ENCODE measurements at regions not wholly inside any gene's neighbourhood (a gene's known extent, or its start where the extent isn't known, plus 50 kb on each side); places are given as distances from the start of the nearest gene placed in this dataset.

DNA sequence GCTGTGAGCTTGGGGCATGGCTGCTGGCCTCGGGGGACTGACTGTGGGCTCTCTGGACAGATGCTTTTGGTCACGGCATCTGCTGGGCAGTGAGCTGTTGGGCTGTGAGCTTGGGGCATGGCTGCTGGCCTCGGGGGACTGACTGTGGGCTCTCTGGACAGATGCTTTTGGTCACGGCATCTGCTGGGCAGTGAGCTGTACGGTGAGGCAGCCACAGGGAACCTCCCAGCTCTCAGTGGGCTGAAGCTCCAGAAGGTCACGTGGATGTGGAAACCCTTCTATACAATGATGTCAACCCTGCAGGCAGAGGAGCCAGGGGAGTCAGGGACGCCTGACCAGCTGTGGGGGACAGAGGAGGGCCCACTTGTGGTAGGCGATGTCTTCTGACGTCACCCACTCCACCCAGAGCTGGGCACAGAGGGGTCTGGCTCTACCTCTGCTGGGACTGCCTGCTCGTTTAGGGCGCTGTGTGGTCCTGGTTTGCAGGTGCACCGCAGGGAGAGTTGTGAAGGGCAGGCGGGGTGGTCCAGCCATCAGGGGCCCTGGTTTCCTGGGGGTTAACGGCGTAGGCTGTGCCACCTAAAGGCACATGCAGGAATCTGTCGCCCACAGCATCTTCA lies 1331.3 kb downstream of the BRD1 start:
- CTCF ChIA-PET = interaction anchor here (0.6 kb wide), 1 partner anchor 1396 kb away, joined by 4 read pairs; no protein-coding TSS in a partner anchor
- no peak overlapping the region for H3K27ac ChIP-seq (ENCODE audit: extremely low read depth, low read depth, low read length)
- H3K4me3 ChIP-seq (ENCODE audit: low read depth, low read length) = no peak overlapping the region
- TF ChIP-seq ZBTB10 (tag by site-specific recombination; IDR thresholded peaks at IDR 0.05) = no peak
- no peaks in the 10 kb centered on the region for H3K4me1 ChIP-seq (ENCODE audit: control insufficient read depth, insufficient read depth, low read length)
- POLR2A ChIA-PET = no interaction called here
- H3K9me3 ChIP-seq (ENCODE audit: control insufficient read depth, insufficient read depth, low read depth, low read length) = no peaks in the 10 kb centered on the region
- H3K36me3 ChIP-seq (ENCODE audit: control insufficient read depth in 2 of 2, insufficient read depth in 1 of 2, low read length in 2 of 2) = no peaks in the 10 kb centered on the region

DNA sequence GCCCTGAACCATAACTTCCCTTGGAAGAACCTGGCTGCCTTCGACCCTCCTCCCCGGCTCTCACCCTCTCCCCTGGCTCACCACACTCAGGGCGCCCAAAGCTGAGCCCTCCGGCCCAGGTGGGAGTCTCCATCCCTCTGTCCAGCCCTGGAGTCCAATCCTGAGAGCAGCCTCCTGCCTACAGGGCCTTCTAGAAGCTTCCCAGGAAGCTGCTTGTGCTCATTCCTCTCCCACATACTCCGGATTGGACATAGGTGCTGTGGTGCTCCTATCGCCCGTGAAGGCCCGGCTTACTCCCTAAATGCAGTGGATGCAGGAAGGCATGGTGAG lies 1332.0 kb downstream of the BRD1 start:
- Histone ChIP-seq H3K9me3 (ENCODE audit: control insufficient read depth, insufficient read depth, low read depth, low read length) (no peaks in the 10 kb centered on the region), H3K4me1 (ENCODE audit: control insufficient read depth, insufficient read depth, low read length) (no peaks in the 10 kb centered on the region), H3K27ac (ENCODE audit: extremely low read depth, low read depth, low read length) (no peak overlapping the region), H3K4me3 (ENCODE audit: low read depth, low read length) (no peak overlapping the region), H3K36me3 (ENCODE audit: control insufficient read depth in 2 of 2, insufficient read depth in 1 of 2, low read length in 2 of 2) (no peaks in the 10 kb centered on the region)
- ChIA-PET POLR2A (no interaction called here), CTCF (interaction anchor here (0.6 kb wide), 1 partner anchor 1396 kb away, joined by 4 read pairs; no protein-coding TSS in a partner anchor)
- TF ChIP-seq, protein P1, sequence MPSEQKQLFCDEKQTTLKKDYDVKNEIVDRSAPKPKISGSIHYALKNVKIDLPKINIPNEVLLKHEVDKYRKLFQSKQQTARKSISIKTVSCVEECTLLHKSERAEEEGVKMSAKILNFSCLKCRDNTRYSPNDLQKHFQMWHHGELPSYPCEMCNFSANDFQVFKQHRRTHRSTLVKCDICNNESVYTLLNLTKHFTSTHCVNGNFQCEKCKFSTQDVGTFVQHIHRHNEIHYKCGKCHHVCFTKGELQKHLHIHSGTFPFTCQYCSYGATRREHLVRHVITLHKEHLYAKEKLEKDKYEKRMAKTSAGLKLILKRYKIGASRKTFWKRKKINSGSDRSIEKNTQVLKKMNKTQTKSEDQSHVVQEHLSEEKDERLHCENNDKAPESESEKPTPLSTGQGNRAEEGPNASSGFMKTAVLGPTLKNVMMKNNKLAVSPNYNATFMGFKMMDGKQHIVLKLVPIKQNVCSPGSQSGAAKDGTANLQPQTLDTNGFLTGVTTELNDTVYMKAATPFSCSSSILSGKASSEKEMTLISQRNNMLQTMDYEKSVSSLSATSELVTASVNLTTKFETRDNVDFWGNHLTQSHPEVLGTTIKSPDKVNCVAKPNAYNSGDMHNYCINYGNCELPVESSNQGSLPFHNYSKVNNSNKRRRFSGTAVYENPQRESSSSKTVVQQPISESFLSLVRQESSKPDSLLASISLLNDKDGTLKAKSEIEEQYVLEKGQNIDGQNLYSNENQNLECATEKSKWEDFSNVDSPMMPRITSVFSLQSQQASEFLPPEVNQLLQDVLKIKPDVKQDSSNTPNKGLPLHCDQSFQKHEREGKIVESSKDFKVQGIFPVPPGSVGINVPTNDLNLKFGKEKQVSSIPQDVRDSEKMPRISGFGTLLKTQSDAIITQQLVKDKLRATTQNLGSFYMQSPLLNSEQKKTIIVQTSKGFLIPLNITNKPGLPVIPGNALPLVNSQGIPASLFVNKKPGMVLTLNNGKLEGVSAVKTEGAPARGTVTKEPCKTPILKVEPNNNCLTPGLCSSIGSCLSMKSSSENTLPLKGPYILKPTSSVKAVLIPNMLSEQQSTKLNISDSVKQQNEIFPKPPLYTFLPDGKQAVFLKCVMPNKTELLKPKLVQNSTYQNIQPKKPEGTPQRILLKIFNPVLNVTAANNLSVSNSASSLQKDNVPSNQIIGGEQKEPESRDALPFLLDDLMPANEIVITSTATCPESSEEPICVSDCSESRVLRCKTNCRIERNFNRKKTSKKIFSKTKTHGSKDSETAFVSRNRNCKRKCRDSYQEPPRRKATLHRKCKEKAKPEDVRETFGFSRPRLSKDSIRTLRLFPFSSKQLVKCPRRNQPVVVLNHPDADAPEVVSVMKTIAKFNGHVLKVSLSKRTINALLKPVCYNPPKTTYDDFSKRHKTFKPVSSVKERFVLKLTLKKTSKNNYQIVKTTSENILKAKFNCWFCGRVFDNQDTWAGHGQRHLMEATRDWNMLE (tag by site-specific recombination; conservative IDR thresholded peaks at IDR 0.05; ENCODE audit: low read depth) = no peak
- TF ChIP-seq ZNF423 (tag by site-specific recombination; IDR thresholded peaks at IDR 0.05) (no peak), OVOL3 (tag by site-specific recombination; IDR thresholded peaks at IDR 0.05) (no peak), ZNF596 (tag by site-specific recombination; IDR thresholded peaks at IDR 0.05) (no peak)

DNA sequence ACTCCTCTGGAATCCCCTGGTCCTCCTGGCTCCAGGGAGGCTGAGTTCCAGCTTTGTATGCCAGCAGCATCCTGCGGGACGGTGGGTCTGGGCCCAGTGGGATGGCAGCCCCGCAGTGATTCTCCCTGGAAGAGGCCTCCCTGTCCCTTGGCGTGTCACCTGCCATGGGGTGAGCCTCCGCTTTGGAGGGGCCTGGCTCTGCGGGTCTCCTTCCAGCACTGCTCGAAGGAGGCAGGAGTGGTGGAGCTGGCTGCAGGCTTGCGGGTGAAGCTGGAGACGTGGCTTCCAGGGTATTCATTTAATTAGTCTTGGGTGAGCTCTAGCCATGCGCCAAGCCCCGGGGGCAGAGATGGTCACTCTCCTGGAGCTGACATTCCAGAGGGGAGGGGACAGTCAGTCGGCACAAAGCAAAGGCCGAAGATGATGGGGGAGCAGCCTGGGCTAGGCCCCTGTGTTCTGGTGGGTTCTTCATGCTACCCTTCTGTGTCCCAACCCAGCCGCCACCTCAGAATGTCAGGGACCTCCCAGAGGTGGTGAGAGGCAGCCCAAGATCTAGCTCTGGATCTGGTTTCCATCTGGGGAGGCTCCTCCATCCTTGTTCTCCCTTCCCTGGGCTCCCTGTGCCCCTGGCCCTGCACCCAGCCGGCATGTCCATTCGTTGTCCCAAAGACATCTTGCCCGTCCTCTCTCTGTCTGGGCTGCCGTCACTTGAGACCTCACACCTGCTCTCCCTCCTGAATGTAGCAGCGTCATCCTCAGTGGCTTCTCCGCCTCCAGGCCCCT lies 1332.5 kb downstream of the BRD1 start:
- POLR2A ChIA-PET = no interaction called here
- TF ChIP-seq, protein P2, sequence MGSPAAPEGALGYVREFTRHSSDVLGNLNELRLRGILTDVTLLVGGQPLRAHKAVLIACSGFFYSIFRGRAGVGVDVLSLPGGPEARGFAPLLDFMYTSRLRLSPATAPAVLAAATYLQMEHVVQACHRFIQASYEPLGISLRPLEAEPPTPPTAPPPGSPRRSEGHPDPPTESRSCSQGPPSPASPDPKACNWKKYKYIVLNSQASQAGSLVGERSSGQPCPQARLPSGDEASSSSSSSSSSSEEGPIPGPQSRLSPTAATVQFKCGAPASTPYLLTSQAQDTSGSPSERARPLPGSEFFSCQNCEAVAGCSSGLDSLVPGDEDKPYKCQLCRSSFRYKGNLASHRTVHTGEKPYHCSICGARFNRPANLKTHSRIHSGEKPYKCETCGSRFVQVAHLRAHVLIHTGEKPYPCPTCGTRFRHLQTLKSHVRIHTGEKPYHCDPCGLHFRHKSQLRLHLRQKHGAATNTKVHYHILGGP (tag by site-specific recombination; IDR thresholded peaks at IDR 0.05) = no peak
- TF ChIP-seq ZNF837 (tag by site-specific recombination; IDR thresholded peaks at IDR 0.05) (no peak), ZNF785 (tag by site-specific recombination; IDR thresholded peaks at IDR 0.05) (no peak), ZNF549 (tag by site-specific recombination; IDR thresholded peaks at IDR 0.05) (no peak), ZNF776 (tag by site-specific recombination; IDR thresholded peaks at IDR 0.05; ENCODE audit: borderline replicate concordance) (no peak), ZNF174 (tag by site-specific recombination; IDR thresholded peaks at IDR 0.05) (no peak), ZNF514 (tag by site-specific recombination; IDR thresholded peaks at IDR 0.05) (no peak), ZNF394 (tag by site-specific recombination; IDR thresholded peaks at IDR 0.05; ENCODE audit: borderline replicate concordance) (no peak), ZFP41 (tag by site-specific recombination; IDR thresholded peaks at IDR 0.05; ENCODE audit: borderline replicate concordance) (no peak)
- no peak overlapping the region for H3K27ac ChIP-seq (ENCODE audit: extremely low read depth, low read depth, low read length)
- CTCF ChIA-PET = interaction anchor here (0.6 to 0.7 kb wide), 3 partner anchors 810 to 1397 kb away, joined by 3 to 4 read pairs (median 3); no protein-coding TSS in a partner anchor
- no peak overlapping the region for H3K4me3 ChIP-seq (ENCODE audit: low read depth, low read length)
- H3K36me3 ChIP-seq (ENCODE audit: control insufficient read depth in 2 of 2, insufficient read depth in 1 of 2, low read length in 2 of 2) = no peaks in the 10 kb centered on the region
- H3K4me1 ChIP-seq (ENCODE audit: control insufficient read depth, insufficient read depth, low read length) = no peaks in the 10 kb centered on the region
- H3K9me3 ChIP-seq (ENCODE audit: control insufficient read depth, insufficient read depth, low read depth, low read length) = no peaks in the 10 kb centered on the region
